Gastrocnemius medialis (tissue), 4 donors: ENCODE measurements at regions not wholly inside any gene's neighbourhood (a gene's known extent, or its start where the extent isn't known, plus 50 kb on each side); places are given as distances from the start of the nearest gene placed in this dataset.

Source experiments
- ATAC-seq, 2 donors: fragments of 150-250 bp; one replicate each; pipeline ENCODE4 v1.9.1; 2016
- DNase-seq, 2 donors: peaks; one replicate each; pipeline ENCODE4 v3.0.0-alpha.2; 2019
- H3K27ac ChIP-seq, 4 donors: fragments of 200-600 bp; sonication (generic); 1 replicate in 1 of 4; 2 replicates in 3 of 4; pipeline ENCODE4 v1.5.1; 2016 to 2018; ENCODE audit warnings: mild to moderate bottlenecking in 2 of 4, moderate library complexity in 1 of 4
- H3K27me3 ChIP-seq, 3 donors: fragments of 200-600 bp; sonication (generic) in 2 of 3; 1 replicate in 1 of 3; 2 replicates in 2 of 3; pipeline versions ENCODE4 v1.5.1 to v1.6.0; 2016 to 2019; ENCODE audit warnings: mild to moderate bottlenecking in 1 of 3, moderate library complexity in 1 of 3
- H3K36me3 ChIP-seq, 2 donors: fragments of 200-600 bp; sonication (generic) in 1 of 2; one replicate each; pipeline ENCODE4 v1.5.1; 2017 to 2018
- H3K4me1 ChIP-seq, 2 donors: fragments of 200-600 bp; sonication (generic) in 1 of 2; one replicate each; pipeline ENCODE4 v1.5.1; 2016 to 2017; ENCODE audit warnings: mild to moderate bottlenecking in 2 of 2
- H3K4me3 ChIP-seq, 4 donors: fragments of 200-600 bp; sonication (generic) in 3 of 4; 1 replicate in 1 of 4; 2 replicates in 3 of 4; pipeline ENCODE4 v1.5.1; 2016 to 2019; ENCODE audit warnings: mild to moderate bottlenecking in 2 of 4
- H3K9me3 ChIP-seq, 3 donors: fragments of 200-600 bp; sonication (generic) in 2 of 3; 1 replicate in 1 of 3; 2 replicates in 2 of 3; pipeline ENCODE4 v1.5.1; 2016 to 2019
- POLR2A ChIP-seq, 2 donors: fragments of 450-650 bp; IDR thresholded peaks; one replicate each; pipeline ENCODE4 v1.6.1; 2017; ENCODE audit warnings: antibody characterized with exemption in 2 of 2, mild to moderate bottlenecking in 2 of 2, moderate library complexity in 2 of 2
- in situ Hi-C, 4 donors: fragments of 200-750 bp; cut with MboI; loops; one replicate each; pipeline versions ENCODE4 v1.15.0 to v1.8.0; 2017; ENCODE audit warnings: low sequenced_read_pairs in 4 of 4
- intact Hi-C: fragments of 100-400 bp; cut with DNase I; formaldehyde crosslinking; loops from one replicate; pipeline ENCODE4 v1.15.1; 2023; ENCODE audit warnings: low total_unique reads
- TF ChIP-seq, protein P1 (sequence below), 5 experiments: fragments of 450-650 bp in 3 of 5; fragments of 200-600 bp in 2 of 5; sonication (generic) in 2 of 5; IDR thresholded peaks in 4 of 5; conservative IDR thresholded peaks in 1 of 5; 1 replicate in 4 of 5; 2 replicates in 1 of 5; pipeline ENCODE4 v1.5.1; 2016 to 2019; ENCODE audit warnings: antibody characterized with exemption in 5 of 5, mild to moderate bottlenecking in 3 of 5, moderate library complexity in 3 of 5

- Histone ChIP-seq H3K4me1 (peaks cover 0 to 2% of the 10 kb centered on the region in 2 donors), H3K27ac (no peak overlapping the region), H3K36me3 (no peaks in the 10 kb centered on the region), H3K4me3 (no peak overlapping the region), H3K27me3 (no peaks in the 10 kb centered on the region), H3K9me3 (no peaks in the 10 kb centered on the region)
- intact Hi-C loops, result no loop called here
- no peak for ATAC-seq
- no peak for TF ChIP-seq POLR2A (IDR thresholded peaks at IDR 0.05)
- TF ChIP-seq, protein P1, sequence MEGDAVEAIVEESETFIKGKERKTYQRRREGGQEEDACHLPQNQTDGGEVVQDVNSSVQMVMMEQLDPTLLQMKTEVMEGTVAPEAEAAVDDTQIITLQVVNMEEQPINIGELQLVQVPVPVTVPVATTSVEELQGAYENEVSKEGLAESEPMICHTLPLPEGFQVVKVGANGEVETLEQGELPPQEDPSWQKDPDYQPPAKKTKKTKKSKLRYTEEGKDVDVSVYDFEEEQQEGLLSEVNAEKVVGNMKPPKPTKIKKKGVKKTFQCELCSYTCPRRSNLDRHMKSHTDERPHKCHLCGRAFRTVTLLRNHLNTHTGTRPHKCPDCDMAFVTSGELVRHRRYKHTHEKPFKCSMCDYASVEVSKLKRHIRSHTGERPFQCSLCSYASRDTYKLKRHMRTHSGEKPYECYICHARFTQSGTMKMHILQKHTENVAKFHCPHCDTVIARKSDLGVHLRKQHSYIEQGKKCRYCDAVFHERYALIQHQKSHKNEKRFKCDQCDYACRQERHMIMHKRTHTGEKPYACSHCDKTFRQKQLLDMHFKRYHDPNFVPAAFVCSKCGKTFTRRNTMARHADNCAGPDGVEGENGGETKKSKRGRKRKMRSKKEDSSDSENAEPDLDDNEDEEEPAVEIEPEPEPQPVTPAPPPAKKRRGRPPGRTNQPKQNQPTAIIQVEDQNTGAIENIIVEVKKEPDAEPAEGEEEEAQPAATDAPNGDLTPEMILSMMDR (IDR thresholded peaks at IDR 0.05 in 4 of 5, conservative IDR thresholded peaks at IDR 0.05 in 1 of 5), result no peak
- in situ Hi-C loops, result loop anchor here in 2 of 4 donors (5.0 to 25.0 kb wide), 3 partner anchors 296 to 679 kb away; partner anchors contain the start of genes CENPL (in 1 of the 2), DARS2 (in 1 of the 2) and KLHL20 (in 1 of the 2)
- DNase-seq, result no peak
These were observed 61.2 kb upstream of the PRDX6 start for GRCh38 chr1:173415905-173416450.

DNA sequence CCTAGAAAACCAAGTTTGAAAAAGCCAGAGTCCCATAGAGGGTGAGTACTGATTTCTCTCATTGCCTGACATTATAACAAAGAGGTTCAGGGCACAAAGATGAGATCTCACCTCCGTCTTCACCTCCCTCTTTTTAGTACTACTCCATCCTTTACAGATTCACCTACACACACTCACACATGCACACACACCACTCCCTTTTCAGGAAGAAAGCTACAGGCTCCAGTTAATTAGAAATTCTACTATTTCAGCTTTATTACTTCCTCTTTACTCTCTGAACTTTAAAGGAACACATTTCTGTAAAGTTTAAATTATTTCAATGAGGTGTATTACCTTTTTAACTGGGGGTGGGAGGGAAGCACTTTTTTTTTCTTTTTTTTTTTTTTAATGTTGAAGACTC is 59.6 kb upstream of the PRDX6 start:
- no peak for ATAC-seq
- Histone ChIP-seq H3K4me3 (no peak overlapping the region), H3K27me3 (no peaks in the 10 kb centered on the region), H3K36me3 (no peaks in the 10 kb centered on the region), H3K4me1 (peaks cover 2 to 3% of the 10 kb centered on the region in 2 donors), H3K9me3 (no peaks in the 10 kb centered on the region), H3K27ac (no peak overlapping the region)
- DNase-seq, result no peak
- in situ Hi-C loops (loop anchor here in 2 of 4 donors (5.0 to 25.0 kb wide), 3 partner anchors 295 to 680 kb away; partner anchors contain the start of genes CENPL (in 1 of the 2), DARS2 (in 1 of the 2) and KLHL20 (in 1 of the 2)), intact Hi-C loops (no loop called here)
- TF ChIP-seq, protein P1 (IDR thresholded peaks at IDR 0.05 in 4 of 5, conservative IDR thresholded peaks at IDR 0.05 in 1 of 5), result no peak
- no peak for TF ChIP-seq POLR2A (IDR thresholded peaks at IDR 0.05)

DNA sequence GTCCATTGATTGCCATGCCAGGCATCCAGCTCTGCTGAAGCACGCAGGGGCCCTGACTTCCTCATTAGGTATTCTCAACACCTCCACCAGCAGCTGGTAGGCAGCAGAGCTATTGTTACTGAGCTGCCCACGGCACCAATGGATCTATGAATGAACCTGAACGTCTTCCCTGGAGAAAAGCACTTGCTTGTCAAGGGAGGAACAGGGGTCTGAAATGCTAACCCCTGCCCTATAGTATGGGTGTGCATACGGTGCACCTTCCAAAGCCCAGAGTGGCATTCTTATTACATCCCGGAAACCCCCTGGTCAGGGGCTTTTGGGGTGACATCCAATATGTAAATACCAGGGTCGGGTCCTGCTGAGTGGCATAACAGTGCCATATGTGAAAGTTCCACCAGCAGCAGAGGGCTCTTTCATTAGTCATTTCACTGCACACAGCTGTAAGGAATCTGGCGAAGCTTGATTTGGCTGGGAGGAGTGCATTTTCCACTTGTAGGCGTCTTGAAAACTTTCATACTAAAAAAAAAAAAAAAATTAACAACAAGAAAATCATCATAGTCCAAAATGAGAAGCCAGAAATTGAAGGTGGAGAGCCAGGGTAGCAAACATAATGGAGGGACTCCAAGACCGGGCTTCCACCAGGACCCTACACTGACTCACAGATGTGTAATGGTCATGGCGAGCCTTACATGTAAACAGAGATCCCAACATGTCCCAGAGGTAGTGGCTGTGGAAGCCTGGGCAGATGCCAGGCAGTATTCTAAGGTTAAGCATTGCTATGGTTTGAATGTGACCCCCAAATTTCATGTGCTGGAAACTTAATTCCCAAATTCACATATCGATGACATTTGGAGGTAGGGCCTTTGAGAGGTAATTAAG is 58.8 kb upstream of the PRDX6 start:
- intact Hi-C loops, result no loop called here
- H3K4me1 ChIP-seq, result peaks cover 2 to 3% of the 10 kb centered on the region in 2 donors
- in situ Hi-C loops, result loop anchor here in 2 of 4 donors (5.0 to 25.0 kb wide), 3 partner anchors 294 to 681 kb away; partner anchors contain the start of genes CENPL (in 1 of the 2), DARS2 (in 1 of the 2) and KLHL20 (in 1 of the 2)
- H3K36me3 ChIP-seq, result no peaks in the 10 kb centered on the region
- no peak for ATAC-seq
- DNase-seq, result no peak
- no peak for TF ChIP-seq POLR2A (IDR thresholded peaks at IDR 0.05)
- TF ChIP-seq, protein P1 (IDR thresholded peaks at IDR 0.05 in 4 of 5, conservative IDR thresholded peaks at IDR 0.05 in 1 of 5), result no peak
- H3K4me3 ChIP-seq, result no peak overlapping the region
- H3K27ac ChIP-seq, result no peak overlapping the region
- H3K9me3 ChIP-seq, result no peaks in the 10 kb centered on the region
- H3K27me3 ChIP-seq, result no peaks in the 10 kb centered on the region

DNA sequence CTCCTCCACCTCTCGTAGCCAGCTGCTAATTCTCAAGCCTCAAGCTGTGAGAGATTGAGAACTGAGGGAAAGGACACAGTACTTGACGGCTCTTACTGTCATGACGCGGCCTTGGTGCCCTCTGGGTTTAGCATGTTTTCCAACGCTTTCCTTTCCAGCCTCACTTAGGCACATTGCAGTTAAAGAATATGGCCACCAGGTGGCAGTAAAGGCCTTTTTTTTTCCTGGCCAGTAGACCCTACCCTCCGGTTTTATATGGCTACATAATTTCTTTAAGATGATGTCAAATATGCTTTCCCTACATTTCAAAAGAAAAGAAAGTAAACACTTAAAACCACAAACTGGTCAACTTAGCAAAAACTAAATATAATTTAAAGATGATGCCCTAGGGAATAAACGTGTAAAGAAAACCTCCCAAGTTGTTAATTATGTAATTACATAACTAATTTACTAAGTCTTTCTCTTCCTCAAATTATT is 56.8 kb upstream of the PRDX6 start:
- peak overlapping the region in 1 of 4 donors; percentile 8 for H3K4me3 ChIP-seq
- H3K36me3 ChIP-seq, result no peaks in the 10 kb centered on the region
- in situ Hi-C loops (loop anchor here in 1 of 4 donors (5.0 to 25.0 kb wide), 3 partner anchors 292 to 683 kb away; partner anchors contain the start of gene KLHL20), intact Hi-C loops (loop anchor here (5.0 to 10.0 kb wide), 4 partner anchors 297 to 676 kb away; partner anchors contain the start of genes GAS5, RC3H1 and ZBTB37)
- H3K27me3 ChIP-seq, result no peaks in the 10 kb centered on the region
- ATAC-seq, result peak; percentile 76 to 87
- H3K4me1 ChIP-seq, result peaks cover 2 to 3% of the 10 kb centered on the region in 2 donors
- peak in 1 of 2 donors; percentile 40 for DNase-seq
- H3K27ac ChIP-seq, result no peak overlapping the region
- TF ChIP-seq, protein P1 (IDR thresholded peaks at IDR 0.05 in 4 of 5, conservative IDR thresholded peaks at IDR 0.05 in 1 of 5), result peak; percentile 77 to 87 (median 82)
- TF ChIP-seq POLR2A (IDR thresholded peaks at IDR 0.05), result no peak
- H3K9me3 ChIP-seq, result no peaks in the 10 kb centered on the region
